ENCODE measurements at regions not wholly inside any gene's neighbourhood (a gene's known extent, or its start where the extent isn't known, plus 50 kb on each side); places are given as distances from the start of the nearest gene placed in this dataset.

GRCh38 chr15:72998226-72998625, 54.0 kb upstream of the NEO1 start:
- TF ChIP-seq POLR2A (IDR thresholded peaks at IDR 0.05; ENCODE audit: low read length) (no peak), GATA1 (IDR thresholded peaks at IDR 0.05; ENCODE audit: low read depth, low read length) (no peak)

All from erythroblast (primary cell).